NCI-H1930 (cell line): ENCODE measurements at regions not wholly inside any gene's neighbourhood (a gene's known extent, or its start where the extent isn't known, plus 50 kb on each side); places are given as distances from the start of the nearest gene placed in this dataset.
"Not testable (repeated sequence)": the region's sequence is repeated elsewhere in the genome, so short reads cannot be mapped to it uniquely, and the experiment has no call there.

Experiments
- DNase-seq, 2 experiments: peaks; one replicate each; lab custom pipeline; 2025; lab: John Stamatoyannopoulos, UW

- no peak for DNase-seq
These were observed 151.4 kb upstream of the EEA1 start for GRCh38 chr12:93080452-93080851.

GRCh38 chr12:93080994-93081809 lies 152.1 kb upstream of the EEA1 start:
- no peak for DNase-seq

- DNase-seq = no peak
These were observed 152.7 kb upstream of the EEA1 start for GRCh38 chr12:93081810-93082165.

- no peak for DNase-seq
These were observed 156.5 kb upstream of the EEA1 start for GRCh38 chr12:93085383-93086287.

- no peak for DNase-seq
These were observed 157.2 kb upstream of the EEA1 start for GRCh38 chr12:93086288-93086727.

- no peak for DNase-seq
These were observed 158.9 kb upstream of the EEA1 start for GRCh38 chr12:93087840-93088610.

- no peak for DNase-seq
These were observed 160.9 kb upstream of the EEA1 start for GRCh38 chr12:93089805-93090569.

GRCh38 chr12:93090731-93091172 lies 161.7 kb upstream of the EEA1 start:
- DNase-seq = no peak

GRCh38 chr12:93091886-93092648 lies 163.0 kb upstream of the EEA1 start:
- no peak for DNase-seq

- no peak for DNase-seq
These were observed 163.5 kb upstream of the EEA1 start for GRCh38 chr12:93092649-93092945.

- no peak for DNase-seq
These were observed 164.1 kb upstream of the EEA1 start for GRCh38 chr12:93093243-93093642.

- not testable (repeated sequence) for DNase-seq
These were observed 165.1 kb upstream of the EEA1 start for GRCh38 chr12:93094222-93094621.

GRCh38 chr12:93094988-93095737 lies 166.1 kb upstream of the EEA1 start:
- no peak for DNase-seq

- DNase-seq = no peak
These were observed 168.3 kb upstream of the EEA1 start for GRCh38 chr12:93097417-93097816.

- DNase-seq = peak in 1 of 2 experiments; percentile 24
These were observed 169.0 kb upstream of the EEA1 start for GRCh38 chr12:93098077-93098476.

GRCh38 chr12:93099792-93100191 lies 170.7 kb upstream of the EEA1 start:
- no peak for DNase-seq

- no peak for DNase-seq
These were observed 171.5 kb upstream of the EEA1 start for GRCh38 chr12:93100610-93101009.

GRCh38 chr12:93101367-93101766 lies 172.3 kb upstream of the EEA1 start:
- no peak for DNase-seq

- no peak for DNase-seq
These were observed 173.2 kb upstream of the EEA1 start for GRCh38 chr12:93102312-93102711.

- DNase-seq = no peak
These were observed 173.6 kb upstream of the EEA1 start for GRCh38 chr12:93102744-93103143.
